SK-N-MC (cell line): ENCODE measurements at regions not wholly inside any gene's neighbourhood (a gene's known extent, or its start where the extent isn't known, plus 50 kb on each side); places are given as distances from the start of the nearest gene placed in this dataset.
"Not testable (repeated sequence)": the region's sequence is repeated elsewhere in the genome, so short reads cannot be mapped to it uniquely, and the experiment has no call there.

Source experiments
- DNase-seq: peaks from one replicate; pipeline ENCODE4 v3.0.0-alpha.2; 2011; ENCODE audit warnings: low read depth, low spot score
- H3K27ac ChIP-seq: fragments of 200-600 bp; sonication (generic); 2 replicates; pipeline ENCODE4 v1.5.1; 2016; ENCODE audit warnings: mixed run types
- H3K36me3 ChIP-seq: fragments of 200-600 bp; sonication (generic); 2 replicates; pipeline ENCODE4 v1.6.1; 2017; ENCODE audit warnings: antibody characterized with exemption, low read length, mixed read lengths; ENCODE audit not compliant: insufficient read depth
- H3K4me3 ChIP-seq: fragments of 200-600 bp; sonication (generic); 2 replicates; pipeline ENCODE4 v1.5.1; 2016
- H3K9ac ChIP-seq: fragments of 200-600 bp; sonication (generic); 2 replicates; pipeline ENCODE4 v1.8.0; 2017; ENCODE audit warnings: mixed run types, mixed read lengths; ENCODE audit not compliant: insufficient read length
- H3K9me3 ChIP-seq: fragments of 200-600 bp; sonication (generic); 2 replicates; pipeline ENCODE4 v1.6.1; 2017; ENCODE audit warnings: low read depth, mild to moderate bottlenecking, antibody characterized with exemption, low read length, moderate library complexity, mixed read lengths
- EZH2 ChIP-seq: fragments of 200-600 bp; sonication (generic); IDR thresholded peaks from one replicate; pipeline ENCODE4 v1.6.1; 2017; ENCODE audit warnings: antibody characterized with exemption
- FOXP2 ChIP-seq: optimal IDR thresholded peaks from 2 replicates; pipeline ENCODE3; 2011; ENCODE audit warnings: mild to moderate bottlenecking, moderate library complexity; ENCODE audit not compliant: insufficient read depth; ENCODE audit errors: extremely low read length, control extremely low read depth
- POLR2AphosphoS5 ChIP-seq: IDR thresholded peaks from 2 replicates; pipeline ENCODE4 v1.6.1; 2012; ENCODE audit warnings: mild to moderate bottlenecking, low read depth, low read length, borderline replicate concordance

DNA sequence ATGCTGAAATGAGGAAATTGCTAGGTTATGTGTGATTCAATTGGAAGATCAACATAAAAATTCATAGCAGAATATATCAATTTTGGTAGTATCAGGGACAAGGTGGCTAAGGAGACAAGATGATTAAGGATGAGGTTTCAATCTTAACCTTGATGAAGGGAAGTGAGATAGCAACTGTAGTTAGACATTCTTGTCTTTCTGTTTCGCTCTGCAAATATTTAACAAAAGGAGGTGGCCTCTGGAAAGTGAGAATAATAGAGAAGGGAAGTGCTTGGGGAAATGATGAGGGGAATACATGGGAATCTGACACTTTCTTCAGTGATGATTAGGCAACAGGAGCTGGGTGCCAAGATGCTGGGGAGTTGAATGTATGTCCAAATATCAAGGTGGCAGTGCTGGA, 337.1 kb upstream of the PUDP start:
- H3K36me3 ChIP-seq: no peaks in the 10 kb centered on the region
- no peak overlapping the region for H3K4me3 ChIP-seq
- DNase-seq: no peak
- no peak overlapping the region for H3K9ac ChIP-seq
- no peaks in the 10 kb centered on the region for H3K9me3 ChIP-seq
- H3K27ac ChIP-seq: no peak overlapping the region
- TF ChIP-seq FOXP2 (no peak), POLR2AphosphoS5 (no peak), EZH2 (no peak)

DNA sequence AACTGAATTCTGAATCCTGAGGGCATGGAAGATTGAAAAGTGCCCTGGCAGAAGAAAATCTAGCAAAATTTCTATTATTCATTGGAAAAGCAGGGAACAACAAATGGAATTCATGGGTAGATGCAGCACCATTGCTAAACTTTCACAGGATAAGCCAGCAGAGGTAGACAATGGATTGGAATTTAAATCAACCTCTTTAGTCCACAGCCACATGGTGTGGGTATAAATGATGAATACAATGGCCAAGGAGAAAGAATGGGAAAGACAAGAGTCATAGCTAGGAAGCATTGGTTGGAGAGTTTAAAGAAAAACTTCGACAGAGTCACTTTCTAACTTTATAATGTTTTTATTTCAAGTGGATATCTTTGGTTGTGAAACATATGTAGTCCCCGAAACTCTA, 332.8 kb upstream of the PUDP start:
- no peak for DNase-seq

DNA sequence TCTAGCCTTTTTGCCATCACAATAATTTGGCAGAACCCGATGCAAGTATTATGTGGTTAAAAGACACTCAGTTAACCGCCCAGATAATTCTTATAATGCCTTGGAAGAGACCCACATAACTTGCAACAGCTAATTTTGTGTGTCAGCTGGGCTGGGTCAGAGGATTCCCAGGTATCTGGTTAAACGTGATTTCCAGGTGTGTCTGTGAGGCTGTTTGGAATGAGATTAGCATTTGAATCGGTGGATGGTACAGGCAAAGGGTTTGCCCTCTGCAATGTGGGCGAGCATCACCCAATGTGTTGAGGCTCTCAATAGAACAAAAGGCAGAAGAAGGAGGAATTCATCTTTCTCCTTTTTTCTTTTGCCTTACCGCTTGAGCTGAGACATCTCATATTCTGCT, 314.2 kb upstream of the PUDP start:
- no peak for TF ChIP-seq EZH2
- TF ChIP-seq FOXP2: no peak
- no peak for TF ChIP-seq POLR2AphosphoS5
- H3K36me3 ChIP-seq: no peaks in the 10 kb centered on the region
- DNase-seq: no peak
- no peak overlapping the region for H3K4me3 ChIP-seq
- H3K9me3 ChIP-seq: no peaks in the 10 kb centered on the region
- no peak overlapping the region for H3K27ac ChIP-seq
- no peak overlapping the region for H3K9ac ChIP-seq

More for the DNA sequence above, 332.8 kb upstream of the PUDP start:
- Histone ChIP-seq H3K9me3 (no peaks in the 10 kb centered on the region), H3K4me3 (no peak overlapping the region), H3K36me3 (no peaks in the 10 kb centered on the region), H3K9ac (no peak overlapping the region), H3K27ac (no peak overlapping the region)
- no peak for TF ChIP-seq EZH2
- TF ChIP-seq FOXP2: no peak
- TF ChIP-seq POLR2AphosphoS5: no peak

DNA sequence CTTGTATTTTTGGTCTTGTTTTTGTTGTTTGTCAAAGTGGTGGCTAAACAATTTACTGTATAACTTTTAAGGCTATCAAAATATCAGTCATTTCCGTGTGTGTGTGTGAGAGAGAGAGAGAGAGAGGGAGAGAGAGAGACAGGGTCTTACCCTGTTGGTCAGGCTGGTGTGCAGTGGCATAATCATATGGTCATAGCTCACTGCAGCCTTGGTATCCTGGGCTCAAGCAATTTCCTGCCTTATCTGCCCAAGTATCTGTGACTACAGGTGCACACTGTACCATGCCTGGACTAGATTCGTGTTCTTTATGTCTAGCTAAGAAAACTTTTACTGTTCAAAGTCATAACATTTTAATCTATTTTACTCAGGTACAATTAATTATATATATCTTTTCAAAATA, 313.1 kb upstream of the PUDP start:
- not testable (repeated sequence) for DNase-seq, H3K9me3 ChIP-seq, H3K9ac ChIP-seq, H3K4me3 ChIP-seq, H3K27ac ChIP-seq, H3K36me3 ChIP-seq

DNA sequence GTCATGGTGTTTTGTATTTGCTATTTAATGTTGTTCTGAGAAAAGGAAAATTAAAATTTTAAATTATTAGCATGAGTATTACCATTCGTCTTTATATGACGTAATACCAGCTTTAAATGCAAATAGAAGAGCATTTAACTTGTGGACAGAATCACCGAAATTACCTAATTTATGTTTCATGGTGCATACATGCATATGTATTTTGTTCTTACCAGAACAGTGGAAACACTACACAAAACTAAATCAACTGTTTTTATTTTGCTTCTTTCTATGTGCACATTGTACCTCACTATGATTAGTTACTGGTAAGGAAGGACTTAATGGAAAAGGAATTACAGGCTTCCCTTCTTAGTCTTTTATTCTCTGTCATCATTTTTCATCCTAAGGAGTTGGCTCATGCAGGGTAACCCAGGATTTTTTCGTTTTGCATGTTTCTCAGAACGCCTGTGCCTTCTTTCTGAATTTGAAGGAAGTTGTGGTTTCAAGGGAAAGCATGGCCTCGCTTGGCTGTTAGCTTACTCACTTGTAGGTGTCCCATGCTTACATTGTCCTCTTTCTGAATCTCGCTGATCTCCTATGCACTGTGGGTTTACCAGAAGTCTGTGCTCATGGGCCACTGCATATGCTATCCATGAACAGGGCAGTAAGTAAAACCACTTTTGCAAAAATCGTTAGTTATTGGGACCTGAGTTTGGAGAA, 300.0 kb upstream of the PUDP start:
- no peak for DNase-seq
- Histone ChIP-seq H3K36me3 (no peaks in the 10 kb centered on the region), H3K9ac (no peak overlapping the region), H3K9me3 (no peaks in the 10 kb centered on the region), H3K27ac (no peak overlapping the region), H3K4me3 (no peak overlapping the region)
- TF ChIP-seq EZH2 (no peak), FOXP2 (no peak), POLR2AphosphoS5 (no peak)

DNA sequence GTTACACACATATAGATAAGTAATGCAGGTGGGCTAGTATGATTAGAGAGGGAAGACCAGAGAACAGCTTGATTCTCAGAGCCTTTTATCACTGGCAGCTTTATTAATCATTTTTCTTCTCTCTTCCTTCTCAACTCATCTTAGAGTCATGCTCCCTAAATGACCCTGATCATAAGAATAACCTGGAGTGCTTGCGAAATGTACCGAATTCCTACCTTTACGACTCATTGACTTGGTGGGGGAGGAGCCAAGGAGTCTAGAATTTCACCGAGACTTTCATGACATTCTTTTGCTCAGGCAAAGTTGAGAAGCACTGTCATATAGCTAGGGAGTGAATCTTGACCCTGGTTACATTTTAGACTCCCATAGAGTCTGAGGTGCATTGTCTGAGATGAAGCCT, 298.9 kb upstream of the PUDP start:
- Histone ChIP-seq H3K4me3 (no peak overlapping the region), H3K27ac (no peak overlapping the region), H3K9ac (no peak overlapping the region), H3K9me3 (no peaks in the 10 kb centered on the region), H3K36me3 (no peaks in the 10 kb centered on the region)
- TF ChIP-seq EZH2 (no peak), FOXP2 (no peak), POLR2AphosphoS5 (no peak)
- DNase-seq: no peak

DNA sequence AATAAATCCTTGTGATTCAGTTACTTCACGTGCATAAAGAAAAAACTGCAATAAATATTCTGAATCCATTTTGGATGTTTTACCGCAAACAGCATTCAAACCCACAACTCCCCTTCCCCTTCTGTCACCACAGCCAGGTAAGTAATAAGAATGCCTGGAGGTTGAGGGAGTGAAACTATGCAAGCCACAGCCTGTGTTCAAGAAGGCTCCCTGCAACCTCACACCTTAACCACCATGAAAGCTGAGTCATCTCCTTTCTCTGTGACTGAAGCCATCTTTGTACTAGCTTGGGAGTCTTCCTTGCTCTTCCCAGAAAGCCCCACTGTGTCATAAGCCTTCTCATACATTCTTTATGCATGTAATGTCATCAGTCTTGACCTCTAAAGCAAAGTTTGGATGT, 297.0 kb upstream of the PUDP start:
- Histone ChIP-seq H3K4me3 (no peak overlapping the region), H3K9me3 (no peaks in the 10 kb centered on the region), H3K36me3 (no peaks in the 10 kb centered on the region), H3K9ac (no peak overlapping the region), H3K27ac (no peak overlapping the region)
- DNase-seq: no peak
- TF ChIP-seq POLR2AphosphoS5 (no peak), FOXP2 (no peak), EZH2 (no peak)

DNA sequence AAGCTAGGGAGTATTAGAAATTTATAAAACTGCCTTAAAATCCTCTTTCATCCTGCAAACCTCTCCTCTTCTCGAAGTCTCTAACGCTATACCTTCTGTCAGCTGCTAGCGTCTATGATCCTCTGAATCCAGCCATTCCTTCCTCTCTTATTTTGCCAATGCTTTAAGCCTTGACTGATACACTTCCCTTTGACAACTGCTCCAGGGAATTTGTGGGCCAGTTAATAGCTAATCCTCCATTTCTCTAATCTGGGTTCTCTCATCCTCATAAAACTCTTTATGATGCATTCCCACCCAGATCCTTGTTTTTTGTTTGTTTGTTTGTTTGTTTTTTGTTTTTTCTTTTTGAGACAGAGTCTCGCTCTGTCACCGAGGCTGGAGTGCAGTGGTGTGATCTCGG, 293.6 kb upstream of the PUDP start:
- Histone ChIP-seq H3K27ac (no peak overlapping the region), H3K36me3 (no peaks in the 10 kb centered on the region), H3K9me3 (no peaks in the 10 kb centered on the region), H3K4me3 (no peak overlapping the region), H3K9ac (no peak overlapping the region)
- TF ChIP-seq EZH2 (no peak), POLR2AphosphoS5 (no peak), FOXP2 (no peak)
- DNase-seq: no peak

DNA sequence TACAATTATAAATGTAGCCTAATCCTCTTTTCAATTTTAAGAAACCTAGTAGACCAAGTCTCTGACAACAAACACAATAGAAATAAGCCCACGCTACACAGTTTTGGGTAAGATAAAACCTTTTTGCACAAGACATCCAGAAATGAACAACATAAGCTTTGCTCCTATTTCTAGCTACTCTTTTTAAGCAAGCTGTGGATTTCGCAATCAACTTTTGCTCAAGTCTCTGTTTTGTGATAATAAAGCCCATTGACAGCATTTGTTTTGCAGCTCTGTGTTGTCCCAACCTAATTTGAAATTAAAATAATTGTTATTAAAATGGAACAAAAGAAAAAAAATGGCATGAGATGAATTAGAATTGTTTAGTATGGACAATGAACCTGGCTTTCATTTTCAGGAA, 287.9 kb upstream of the PUDP start:
- Histone ChIP-seq H3K9ac (no peak overlapping the region), H3K9me3 (no peaks in the 10 kb centered on the region)

More for the DNA sequence above, 287.9 kb upstream of the PUDP start:
- DNase-seq: no peak
- H3K27ac ChIP-seq: no peak overlapping the region
- no peak overlapping the region for H3K4me3 ChIP-seq
- TF ChIP-seq POLR2AphosphoS5: no peak
- no peak for TF ChIP-seq FOXP2
- TF ChIP-seq EZH2: no peak
- no peaks in the 10 kb centered on the region for H3K36me3 ChIP-seq
